Thyroid gland (tissue), 4 donors: ENCODE measurements at regions not wholly inside any gene's neighbourhood (a gene's known extent, or its start where the extent isn't known, plus 50 kb on each side); places are given as distances from the start of the nearest gene placed in this dataset.

Experiments
- DNase-seq, 2 donors: peaks; one replicate each; pipeline ENCODE4 v3.0.0-alpha.2; 2019
- H3K27ac ChIP-seq, 3 donors: fragments of 200-600 bp; sonication (generic); 1 replicate in 2 of 3; 2 replicates in 1 of 3; pipeline ENCODE4 v1.5.1; 2016 to 2019; ENCODE audit warnings: mild to moderate bottlenecking in 1 of 3, moderate library complexity in 1 of 3
- H3K27me3 ChIP-seq: fragments of 200-600 bp; sonication (generic); one replicate; pipeline ENCODE4 v1.5.1; 2019
- H3K36me3 ChIP-seq, 2 donors: fragments of 200-600 bp; sonication (generic); one replicate each; pipeline ENCODE4 v1.5.1; 2016 to 2019
- H3K4me1 ChIP-seq, 2 donors: fragments of 200-600 bp; sonication (generic); one replicate each; pipeline ENCODE4 v1.5.1; 2017 to 2019
- H3K4me3 ChIP-seq, 3 donors: fragments of 200-600 bp; sonication (generic); replicated peaks in 1 of 3; 1 replicate in 2 of 3; 2 replicates in 1 of 3; pipeline ENCODE4 v1.5.1; 2016; ENCODE audit warnings: mild to moderate bottlenecking in 1 of 3
- H3K9me3 ChIP-seq: fragments of 200-600 bp; sonication (generic); one replicate; pipeline ENCODE4 v1.5.1; 2017
- CTCF ChIP-seq, 6 experiments: fragments of 200-600 bp in 3 of 6; fragments of 450-650 bp in 3 of 6; sonication (generic) in 3 of 6; IDR thresholded peaks; one replicate each; pipeline ENCODE4 v1.5.1; 2016 to 2019; ENCODE audit warnings: antibody characterized with exemption in 6 of 6, mild to moderate bottlenecking in 2 of 6, inconsistent platforms in 1 of 6, moderate library complexity in 1 of 6
- POLR2A ChIP-seq, 2 donors: fragments of 450-650 bp; IDR thresholded peaks; one replicate each; pipeline ENCODE4 v1.6.1; 2017; ENCODE audit warnings: antibody characterized with exemption in 2 of 2, mild to moderate bottlenecking in 2 of 2, moderate library complexity in 1 of 2
- WGBS, 2 donors: methylation state at CpG; one replicate each; pipeline ENCODE4 v1.1.5; 2017; 5-methylcytosine and 5-hydroxymethylcytosine counted together
- intact Hi-C: fragments of 100-400 bp; cut with DNase I; formaldehyde crosslinking; loops from one replicate; pipeline ENCODE4 v1.15.1; 2023

DNA sequence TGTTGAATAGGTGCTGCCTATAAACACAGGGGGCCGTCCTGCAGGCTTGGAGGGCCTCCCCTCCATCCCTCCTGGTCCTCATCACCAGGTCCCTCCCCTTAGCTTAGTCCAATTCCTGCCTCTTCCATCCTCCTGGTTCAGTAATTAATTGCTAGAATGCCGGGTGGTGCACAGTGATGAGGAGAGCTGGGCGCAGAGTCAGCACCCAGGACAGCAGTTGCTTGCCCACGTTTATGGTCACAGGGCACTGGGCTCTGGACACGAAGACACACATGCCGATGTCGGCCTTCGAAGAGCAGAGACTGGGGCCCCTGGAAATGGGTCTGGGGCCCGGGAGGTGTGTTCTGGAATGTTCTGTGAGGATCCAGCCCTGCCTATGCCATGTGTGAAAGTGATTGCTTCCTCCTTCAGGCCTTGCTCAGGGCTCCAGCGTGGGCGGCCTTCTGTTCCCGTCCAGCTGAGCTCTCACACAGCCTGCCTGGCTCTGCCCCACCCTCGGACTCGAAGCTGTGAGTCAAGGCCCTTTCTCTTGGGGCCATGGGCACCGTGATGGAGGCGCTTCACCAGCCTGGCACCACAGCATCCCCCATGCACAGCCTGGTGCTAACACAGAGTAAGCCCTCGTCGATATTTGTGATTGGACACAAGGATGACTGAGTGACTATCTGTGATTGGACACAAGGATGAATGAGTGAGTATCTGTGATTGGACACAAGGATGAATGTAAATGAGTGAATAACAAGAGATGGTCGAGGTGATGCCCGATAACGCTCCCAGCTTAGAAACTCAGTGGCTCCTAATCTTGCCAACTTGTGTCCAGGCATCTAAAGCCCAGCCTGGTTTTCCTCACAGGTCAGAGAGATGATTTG, 884.7 kb downstream of the BRD1 start:
- DNase-seq = no peak
- TF ChIP-seq POLR2A (IDR thresholded peaks at IDR 0.05) (no peak), CTCF (IDR thresholded peaks at IDR 0.05) (no peak)
- no peaks in the 10 kb centered on the region for H3K36me3 ChIP-seq
- H3K27me3 ChIP-seq = no peaks in the 10 kb centered on the region
- WGBS, 2 donors = 70 to 74% methylated on average over 13 to 20 of the region's 21 CpGs
- intact Hi-C loops = no loop called here
- no peaks in the 10 kb centered on the region for H3K4me1 ChIP-seq
- H3K9me3 ChIP-seq = no peaks in the 10 kb centered on the region
- H3K4me3 ChIP-seq = no peak overlapping the region
- no peak overlapping the region for H3K27ac ChIP-seq

- Histone ChIP-seq H3K36me3 (no peaks in the 10 kb centered on the region), H3K4me1 (no peaks in the 10 kb centered on the region), H3K27ac (no peak overlapping the region), H3K4me3 (no peak overlapping the region), H3K9me3 (no peaks in the 10 kb centered on the region), H3K27me3 (no peaks in the 10 kb centered on the region)
- WGBS, 2 donors = 77 to 81% methylated on average over 12 of the region's 12 CpGs
- TF ChIP-seq POLR2A (IDR thresholded peaks at IDR 0.05) = no peak
- TF ChIP-seq CTCF (IDR thresholded peaks at IDR 0.05) = no peak
- DNase-seq = no peak
- intact Hi-C loops = no loop called here
These were observed 885.6 kb downstream of the BRD1 start for GRCh38 chr22:48941903-48942575.

- intact Hi-C loops = no loop called here
- no peak for DNase-seq
- no peak for TF ChIP-seq CTCF (IDR thresholded peaks at IDR 0.05)
- TF ChIP-seq POLR2A (IDR thresholded peaks at IDR 0.05) = no peak
- Histone ChIP-seq H3K4me1 (no peaks in the 10 kb centered on the region), H3K27me3 (no peaks in the 10 kb centered on the region), H3K4me3 (no peak overlapping the region), H3K9me3 (no peaks in the 10 kb centered on the region), H3K36me3 (no peaks in the 10 kb centered on the region), H3K27ac (no peak overlapping the region)
- WGBS, 2 donors = 76 to 84% methylated on average over 14 to 19 of the region's 23 CpGs
These were observed 886.4 kb downstream of the BRD1 start for GRCh38 chr22:48941033-48941902.

DNA sequence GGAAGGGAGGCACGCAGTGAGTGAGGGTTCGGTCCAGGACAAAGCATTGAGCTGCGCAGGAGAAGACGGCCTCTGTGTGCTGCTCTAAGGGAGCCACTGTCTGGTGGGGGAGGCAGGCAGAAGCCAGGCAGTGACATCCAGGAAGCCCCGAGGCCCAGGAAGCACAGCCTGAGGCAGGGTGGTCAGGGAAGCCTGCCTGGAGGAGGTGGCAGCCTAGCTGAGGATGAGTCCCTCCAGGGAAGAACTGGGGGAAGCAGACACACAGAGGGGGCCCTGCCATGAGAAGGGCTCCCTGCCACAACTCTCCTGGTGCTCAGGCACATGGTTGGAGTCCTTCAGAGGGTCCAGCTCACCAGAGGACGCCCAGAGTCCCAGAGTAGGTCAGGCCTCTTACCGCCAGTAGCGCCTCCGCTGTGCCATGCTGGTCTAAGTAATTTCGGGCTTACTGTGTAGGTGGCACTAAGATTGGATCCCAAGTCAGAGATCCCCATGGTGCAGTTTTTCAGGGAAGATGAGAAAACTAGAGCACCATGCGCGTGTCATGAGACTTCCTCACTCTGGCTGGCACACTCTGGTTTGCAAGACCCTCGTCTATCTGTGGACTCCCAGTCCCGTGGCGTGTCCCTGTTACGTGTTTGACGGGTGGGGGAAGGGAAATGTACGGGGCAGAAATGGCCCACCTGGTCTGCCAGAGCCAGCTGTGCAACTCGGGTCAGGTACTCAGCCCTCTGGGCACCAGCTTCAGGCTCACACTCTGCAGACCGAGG, 887.2 kb downstream of the BRD1 start:
- Histone ChIP-seq H3K27ac (no peak overlapping the region), H3K27me3 (no peaks in the 10 kb centered on the region), H3K9me3 (no peaks in the 10 kb centered on the region), H3K36me3 (no peaks in the 10 kb centered on the region), H3K4me1 (no peaks in the 10 kb centered on the region), H3K4me3 (no peak overlapping the region)
- WGBS, 2 donors = 83 to 84% methylated on average over 17 to 20 of the region's 20 CpGs
- no peak for DNase-seq
- no peak for TF ChIP-seq CTCF (IDR thresholded peaks at IDR 0.05)
- TF ChIP-seq POLR2A (IDR thresholded peaks at IDR 0.05) = no peak
- intact Hi-C loops = no loop called here
